GM21447 (cell line): ENCODE measurements at regions not wholly inside any gene's neighbourhood (a gene's known extent, or its start where the extent isn't known, plus 50 kb on each side); places are given as distances from the start of the nearest gene placed in this dataset.
"Not testable (repeated sequence)": the region's sequence is repeated elsewhere in the genome, so short reads cannot be mapped to it uniquely, and the experiment has no call there.

ENCODE experiments used
- ATAC-seq: cut with Tn5 transposase; IDR thresholded peaks from one replicate; pipeline ENCODE4 v1.9.1; 2021; ENCODE audit not compliant: unreplicated experiment

DNA sequence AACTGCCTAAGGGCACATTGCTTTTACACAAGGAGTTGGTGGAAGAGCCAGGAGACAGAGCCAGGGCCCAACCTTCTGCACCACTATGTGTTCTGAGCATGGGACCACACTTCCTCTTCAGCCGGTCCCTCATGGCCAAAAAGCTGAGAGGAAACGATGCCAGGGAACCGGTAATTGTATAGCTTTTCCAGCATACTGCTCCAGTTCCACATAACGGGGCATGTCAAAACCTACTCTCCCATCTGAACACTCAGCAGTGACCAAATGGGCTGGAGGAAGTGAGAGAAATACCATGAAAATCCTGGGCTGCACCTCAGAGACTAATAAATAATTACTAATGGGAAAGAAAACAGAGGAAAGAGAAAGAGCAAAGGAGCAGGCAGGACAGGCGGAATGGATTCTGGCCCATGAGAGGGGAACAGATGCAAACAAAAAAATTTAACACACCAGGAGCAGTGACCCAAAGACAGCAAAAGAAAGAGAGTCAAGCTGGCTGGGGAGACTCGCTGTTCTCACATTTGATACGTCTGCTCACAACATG is 52.0 kb upstream of the BMP2 start:
- ATAC-seq = no peak

GRCh38 chr20:6714279-6714711 is 53.2 kb upstream of the BMP2 start:
- no peak for ATAC-seq

GRCh38 chr20:6711951-6712649 is 55.4 kb upstream of the BMP2 start:
- no peak for ATAC-seq

- no peak for ATAC-seq
Observed at GRCh38 chr20:6709910-6710595, 57.4 kb upstream of the BMP2 start.

DNA sequence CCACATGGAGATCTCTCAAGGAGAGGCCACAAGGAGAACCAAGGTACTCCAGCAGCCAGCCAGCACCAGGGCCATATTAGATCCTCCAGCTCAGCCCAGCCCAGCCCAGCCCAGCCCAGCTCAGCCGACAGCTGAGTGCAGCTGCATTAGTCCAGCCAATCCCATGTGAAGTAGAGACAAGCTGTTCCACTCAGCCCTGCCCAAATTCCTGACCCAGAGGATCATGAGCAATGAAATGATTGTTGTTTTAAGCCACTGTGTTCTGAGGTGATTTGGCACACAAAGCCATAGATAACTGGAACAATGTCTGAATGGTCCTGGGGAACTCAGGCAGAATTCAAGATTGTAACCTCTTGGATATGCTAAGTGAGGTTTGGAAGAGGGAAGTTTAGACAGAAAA is 59.5 kb upstream of the BMP2 start:
- ATAC-seq = no peak

DNA sequence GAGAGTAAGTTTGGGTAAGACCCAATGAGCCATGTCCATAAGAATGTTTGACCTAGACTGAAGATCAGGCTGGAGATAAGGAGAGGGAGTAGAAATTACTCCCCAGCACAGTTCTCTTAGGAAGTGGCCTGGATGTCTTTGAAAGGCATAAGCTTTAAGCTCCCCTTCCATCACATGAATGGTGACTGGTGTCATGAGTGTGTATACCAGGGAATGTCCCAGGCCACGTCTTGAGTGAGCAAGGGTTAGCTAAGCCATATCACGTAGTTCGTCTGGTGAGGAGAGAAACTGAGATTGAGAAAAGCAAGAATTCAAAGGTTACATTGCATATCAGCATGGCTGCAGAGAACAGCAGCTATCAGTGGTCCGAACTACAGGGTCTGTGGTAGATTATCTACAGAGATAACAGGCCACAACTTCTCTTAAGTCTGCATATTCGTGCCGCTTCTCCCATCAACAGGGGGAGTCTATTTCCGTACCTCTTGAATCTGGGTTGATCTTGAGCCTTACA is 60.1 kb upstream of the BMP2 start:
- ATAC-seq = no peak

DNA sequence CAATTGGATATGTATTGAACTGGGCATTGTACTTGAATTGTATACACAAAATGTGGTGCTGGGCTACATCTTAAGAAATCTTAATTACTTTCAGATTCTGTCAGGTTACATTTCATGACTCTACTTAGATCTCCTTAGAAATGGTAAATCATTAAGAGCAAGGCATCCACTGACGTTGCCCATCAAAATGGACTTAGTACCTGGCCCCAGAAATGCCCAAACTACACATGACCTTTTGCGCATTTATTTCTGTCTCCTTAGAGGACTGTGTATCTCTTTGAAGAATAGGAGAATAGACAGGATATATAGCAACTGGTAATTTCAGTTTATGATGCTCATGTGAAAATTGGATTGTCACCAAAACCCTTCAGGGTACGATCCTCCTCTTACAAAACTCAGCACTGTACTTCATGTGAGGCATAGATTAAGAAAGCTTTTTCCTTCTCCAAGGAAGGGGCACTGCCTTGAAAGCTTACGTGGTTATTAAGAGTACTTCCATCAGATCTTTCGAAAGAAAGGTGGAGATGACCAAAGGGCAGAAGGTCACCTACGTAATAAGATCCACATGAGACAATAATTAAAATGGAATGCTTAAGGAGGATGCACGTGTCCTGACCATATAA is 61.4 kb upstream of the BMP2 start:
- no peak for ATAC-seq

GRCh38 chr20:6705106-6705766 is 62.2 kb upstream of the BMP2 start:
- no peak for ATAC-seq

DNA sequence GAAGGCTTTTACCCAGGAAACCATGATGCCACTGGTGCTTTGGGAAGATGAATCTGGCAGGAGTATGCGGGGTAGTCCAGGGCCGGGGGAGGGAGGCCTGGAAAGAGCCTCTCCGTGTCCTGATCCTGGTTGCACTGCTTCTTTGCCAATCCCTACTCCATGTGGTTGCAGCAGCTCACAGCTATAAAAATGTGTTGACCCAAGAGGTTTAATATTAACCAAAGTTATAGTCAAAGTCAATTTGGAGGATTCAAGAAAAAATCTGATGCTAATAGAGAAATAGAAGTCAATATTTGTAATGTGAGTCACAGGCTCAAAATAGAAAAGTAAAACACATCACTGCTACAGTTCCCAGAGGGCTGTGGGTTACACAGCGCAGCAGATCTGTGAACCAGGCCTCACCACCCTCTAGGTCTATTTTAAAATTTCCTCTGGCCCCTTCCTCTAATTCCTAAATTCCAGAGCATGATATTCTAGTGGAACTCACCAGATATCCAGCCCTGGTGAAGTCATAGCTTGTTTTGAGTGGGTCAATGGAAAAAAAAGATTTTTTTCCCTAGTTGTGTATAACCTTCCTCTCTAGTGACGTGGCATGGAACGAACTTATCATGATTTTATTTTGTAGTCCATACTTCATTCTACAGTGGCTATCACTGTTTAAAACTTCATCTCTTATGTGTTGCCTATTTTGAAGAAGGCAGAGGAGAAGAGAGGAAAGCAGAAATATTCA is 63.2 kb upstream of the BMP2 start:
- ATAC-seq = no peak

DNA sequence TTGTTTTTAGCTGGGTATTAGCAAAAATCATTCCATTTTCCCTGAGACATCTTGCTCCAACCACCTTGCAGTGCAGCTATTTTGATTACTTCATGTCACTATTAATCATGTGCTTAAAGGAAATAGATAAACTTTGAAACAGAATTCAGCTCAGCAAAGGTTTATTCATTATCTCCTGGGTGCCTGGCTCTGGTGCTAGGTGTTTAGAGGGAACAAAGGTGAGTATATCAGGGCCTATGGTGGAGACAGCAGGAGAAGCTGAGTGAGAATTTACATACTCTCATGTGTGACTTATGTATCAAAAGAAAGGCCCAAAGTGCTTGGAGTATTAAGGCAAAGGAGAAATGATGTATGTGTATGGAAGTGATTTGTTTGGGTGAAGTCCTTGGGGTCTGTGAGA is 63.8 kb upstream of the BMP2 start:
- ATAC-seq = no peak

- ATAC-seq = no peak
Observed at GRCh38 chr20:6703047-6703446, 64.4 kb upstream of the BMP2 start.

GRCh38 chr20:6702144-6702543 is 65.3 kb upstream of the BMP2 start:
- ATAC-seq = no peak

- ATAC-seq = no peak
Observed at GRCh38 chr20:6700563-6701329, 66.7 kb upstream of the BMP2 start.

GRCh38 chr20:6699921-6700562 is 67.4 kb upstream of the BMP2 start:
- ATAC-seq = no peak

DNA sequence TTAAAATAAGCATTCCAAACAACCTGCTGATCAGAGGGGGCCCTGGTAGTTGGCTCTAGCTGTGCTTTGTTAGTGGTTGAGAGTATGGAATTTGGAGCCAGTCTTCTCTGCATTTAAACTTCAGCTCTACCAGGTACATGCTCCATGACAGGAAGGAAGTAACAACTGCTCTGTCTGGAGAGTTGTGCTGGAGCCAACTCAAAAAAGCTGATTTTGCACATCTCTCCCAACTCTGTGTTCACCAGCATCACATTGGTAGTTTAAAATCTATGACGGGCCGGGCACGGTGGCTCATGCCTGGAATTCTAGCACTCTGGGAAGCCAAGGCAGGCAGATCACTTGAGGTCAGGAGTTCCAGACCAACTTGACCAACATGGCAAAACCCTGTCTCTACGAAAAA is 68.8 kb upstream of the BMP2 start:
- ATAC-seq = no peak

- no peak for ATAC-seq
Observed at GRCh38 chr20:6698056-6698455, 69.4 kb upstream of the BMP2 start.

DNA sequence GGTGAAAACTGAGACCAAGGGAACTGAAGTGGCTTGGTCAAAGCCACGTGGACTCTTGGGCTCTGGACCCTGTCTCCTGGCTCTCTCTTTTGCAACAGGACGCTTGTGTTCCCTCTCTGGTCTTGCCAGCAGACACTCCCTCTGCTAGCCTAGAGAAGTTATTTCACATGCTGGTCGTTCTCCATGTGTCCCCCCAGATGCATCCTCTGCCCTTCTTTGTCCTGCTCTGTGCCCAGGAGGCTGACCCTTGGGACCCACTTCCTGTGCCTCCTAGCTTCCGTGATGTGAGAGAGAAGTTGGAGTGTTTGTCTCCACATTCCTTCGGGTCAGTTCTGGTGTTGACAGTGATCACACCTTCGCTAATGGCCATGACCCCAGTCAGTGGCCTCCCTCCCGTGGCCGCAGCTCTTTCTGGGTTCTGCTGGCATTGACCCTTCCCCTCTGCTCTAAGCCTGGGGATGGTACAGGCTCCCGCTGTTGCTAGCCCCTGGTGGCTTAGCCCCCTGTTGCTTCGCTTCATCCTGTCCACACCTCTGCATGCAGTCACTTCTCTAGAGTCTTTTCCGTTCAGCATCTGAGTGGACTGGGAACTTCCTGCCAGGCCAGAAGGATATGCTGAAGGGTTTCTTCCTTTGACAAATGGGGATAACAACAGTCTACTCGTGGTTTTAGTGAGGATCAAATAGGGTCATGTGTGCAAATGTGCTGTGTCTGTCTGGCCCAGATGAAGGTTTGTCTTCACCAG is 70.1 kb upstream of the BMP2 start:
- ATAC-seq = no peak

DNA sequence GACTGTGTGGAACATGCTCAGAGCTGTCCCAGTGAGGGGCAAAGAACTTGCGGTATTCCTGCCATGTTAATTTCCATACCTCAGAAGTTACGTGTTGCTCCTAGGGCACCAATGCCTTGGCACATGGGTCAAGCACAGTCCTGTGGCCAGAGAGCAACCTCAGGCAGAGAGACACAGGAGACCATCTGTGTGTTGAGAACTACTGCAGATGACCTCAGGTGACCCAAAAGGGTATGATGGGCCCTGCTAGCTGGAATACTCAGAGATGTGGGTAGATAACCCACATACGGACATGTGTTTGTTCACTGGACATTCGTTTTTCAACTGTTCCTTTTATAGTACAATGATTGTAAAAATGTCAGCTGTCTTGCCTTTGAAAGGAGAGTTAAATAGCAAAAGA is 71.5 kb upstream of the BMP2 start:
- no peak for ATAC-seq

DNA sequence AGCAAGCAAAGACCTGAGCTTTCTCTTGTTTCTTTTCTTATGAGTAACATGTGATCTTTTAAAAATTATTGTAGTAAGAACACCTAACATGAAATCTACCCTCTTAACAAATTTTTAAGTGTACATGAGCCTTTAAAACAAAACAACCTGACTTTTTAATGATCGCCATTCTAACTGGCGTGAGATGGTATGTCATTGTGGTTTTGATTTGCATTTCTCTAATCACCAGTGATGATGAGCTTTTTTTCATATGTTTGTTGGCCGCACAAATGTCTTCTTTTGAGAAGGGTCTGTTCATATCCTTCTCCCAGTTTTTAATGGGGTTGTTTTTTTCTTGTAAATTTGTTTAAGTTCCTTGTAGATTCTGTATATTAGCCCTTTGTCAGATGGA is 73.7 kb upstream of the BMP2 start:
- not testable (repeated sequence) for ATAC-seq
